Occipital lobe (tissue), 1 donor: ENCODE measurements at regions not wholly inside any gene's neighbourhood (a gene's known extent, or its start where the extent isn't known, plus 50 kb on each side); places are given as distances from the start of the nearest gene placed in this dataset.

ENCODE experiments used
- DNase-seq: peaks from one replicate; lab custom pipeline; 2025; lab: John Stamatoyannopoulos, UW

GRCh38 chr6:85396159-85396808 lies 53.6 kb upstream of the NT5E start:
- no peak for DNase-seq

GRCh38 chr6:85395746-85396145 lies 54.1 kb upstream of the NT5E start:
- no peak for DNase-seq

- DNase-seq = no peak
These were observed 54.9 kb upstream of the NT5E start for GRCh38 chr6:85394853-85395538.

GRCh38 chr6:85394199-85394598 lies 55.7 kb upstream of the NT5E start:
- no peak for DNase-seq

- no peak for DNase-seq
These were observed 57.5 kb upstream of the NT5E start for GRCh38 chr6:85392379-85392778.

GRCh38 chr6:85390775-85391174 lies 59.1 kb upstream of the NT5E start:
- DNase-seq = no peak

GRCh38 chr6:85390105-85390728 lies 59.7 kb upstream of the NT5E start:
- DNase-seq = no peak

- no peak for DNase-seq
These were observed 60.6 kb upstream of the NT5E start for GRCh38 chr6:85389151-85389797.

- no peak for DNase-seq
These were observed 61.4 kb upstream of the NT5E start for GRCh38 chr6:85388531-85388930.

GRCh38 chr6:85385636-85386315 lies 64.1 kb upstream of the NT5E start:
- DNase-seq = no peak

GRCh38 chr6:85383042-85383441 lies 66.8 kb upstream of the NT5E start:
- no peak for DNase-seq

GRCh38 chr6:85382541-85382940 lies 67.3 kb upstream of the NT5E start:
- DNase-seq = no peak

GRCh38 chr6:85372915-85373270 lies 77.0 kb upstream of the NT5E start:
- DNase-seq = no peak

GRCh38 chr6:85372188-85372914 lies 77.5 kb upstream of the NT5E start:
- DNase-seq = no peak

GRCh38 chr6:85368631-85369030 lies 81.3 kb upstream of the NT5E start:
- no peak for DNase-seq

- no peak for DNase-seq
These were observed 85.5 kb upstream of the NT5E start for GRCh38 chr6:85364344-85364743.

GRCh38 chr6:85363870-85364269 lies 86.0 kb upstream of the NT5E start:
- no peak for DNase-seq

GRCh38 chr6:85362652-85363310 lies 87.1 kb upstream of the NT5E start:
- no peak for DNase-seq

GRCh38 chr6:85361643-85362014 lies 88.3 kb upstream of the NT5E start:
- no peak for DNase-seq

- no peak for DNase-seq
These were observed 88.9 kb upstream of the NT5E start for GRCh38 chr6:85360794-85361642.
